ENCODE measurements at regions not wholly inside any gene's neighbourhood (a gene's known extent, or its start where the extent isn't known, plus 50 kb on each side); places are given as distances from the start of the nearest gene placed in this dataset.

- Histone ChIP-seq H3K27ac (no peak overlapping the region), H3K36me3 (replicated peaks in 1 of 2; ENCODE audit: insufficient read depth in 1 of 2, low read depth in 2 of 2) (no peaks in the 10 kb centered on the region), H3K27me3 (no peaks in the 10 kb centered on the region), H3K9me3 (no peaks in the 10 kb centered on the region), H3K4me3 (no peak overlapping the region), H3K4me1 (no peaks in the 10 kb centered on the region)
- no peak for TF ChIP-seq CTCF (IDR thresholded peaks at IDR 0.05)
- TF ChIP-seq POLR2A (IDR thresholded peaks at IDR 0.05) = no peak
- 61 to 77% methylated on average over 6 of the region's 6 CpGs for WGBS, 2 donors
- DNase-seq (no peak), ATAC-seq (no peak)
- intact Hi-C loops (cut with DNase I) = no loop called here
Observed at GRCh38 chr15:61401903-61402698, 173.0 kb upstream of the RORA start.

- ATAC-seq (no peak), DNase-seq (no peak)
- no peaks in the 10 kb centered on the region for H3K4me1 ChIP-seq
- no peak overlapping the region for H3K27ac ChIP-seq
- H3K27me3 ChIP-seq = no peaks in the 10 kb centered on the region
- TF ChIP-seq CTCF (IDR thresholded peaks at IDR 0.05) (no peak), POLR2A (IDR thresholded peaks at IDR 0.05) (no peak)
- H3K9me3 ChIP-seq = no peaks in the 10 kb centered on the region
- intact Hi-C loops (cut with DNase I) = no loop called here
- H3K36me3 ChIP-seq (replicated peaks in 1 of 2; ENCODE audit: insufficient read depth in 1 of 2, low read depth in 2 of 2) = no peaks in the 10 kb centered on the region
- H3K4me3 ChIP-seq = no peak overlapping the region
Observed at GRCh38 chr15:61398310-61398709, 169.2 kb upstream of the RORA start.

GRCh38 chr15:61396235-61396919 is 167.3 kb upstream of the RORA start:
- no peaks in the 10 kb centered on the region for H3K9me3 ChIP-seq
- no peak for TF ChIP-seq POLR2A (IDR thresholded peaks at IDR 0.05)
- TF ChIP-seq CTCF (IDR thresholded peaks at IDR 0.05) = no peak
- H3K36me3 ChIP-seq (replicated peaks in 1 of 2; ENCODE audit: insufficient read depth in 1 of 2, low read depth in 2 of 2) = no peaks in the 10 kb centered on the region
- H3K4me1 ChIP-seq = no peaks in the 10 kb centered on the region
- no peaks in the 10 kb centered on the region for H3K27me3 ChIP-seq
- intact Hi-C loops (cut with DNase I) = no loop called here
- WGBS, 2 donors = 89 to 94% methylated on average over 5 of the region's 5 CpGs
- no peak overlapping the region for H3K27ac ChIP-seq
- no peak overlapping the region for H3K4me3 ChIP-seq
- no peak for ATAC-seq
- no peak for DNase-seq

GRCh38 chr15:61393949-61394348 is 164.8 kb upstream of the RORA start:
- WGBS, 2 donors = 48% methylated on average over 3 of the region's 3 CpGs

More at GRCh38 chr15:61393949-61394348, 164.8 kb upstream of the RORA start:
- intact Hi-C loops (cut with DNase I) = no loop called here
- no peak overlapping the region for H3K4me3 ChIP-seq
- no peaks in the 10 kb centered on the region for H3K36me3 ChIP-seq (replicated peaks in 1 of 2; ENCODE audit: insufficient read depth in 1 of 2, low read depth in 2 of 2)
- no peaks in the 10 kb centered on the region for H3K27me3 ChIP-seq
- no peak overlapping the region for H3K27ac ChIP-seq
- DNase-seq (no peak), ATAC-seq (no peak)
- no peak for TF ChIP-seq CTCF (IDR thresholded peaks at IDR 0.05)
- TF ChIP-seq POLR2A (IDR thresholded peaks at IDR 0.05) = no peak
- no peaks in the 10 kb centered on the region for H3K4me1 ChIP-seq
- no peaks in the 10 kb centered on the region for H3K9me3 ChIP-seq

All from body of pancreas (tissue), 4 donors.